Activated CD4-positive, alpha-beta T cell treated with anti-CD3 and anti-CD28 coated beads, Interleukin-2, Interleukin-6, amounts not matched to agents 100 ng/mL and 50 ng/mL, durations not matched to agents 16 hours and 8 hours (primary cell): ENCODE measurements at regions not wholly inside any gene's neighbourhood (a gene's known extent, or its start where the extent isn't known, plus 50 kb on each side); places are given as distances from the start of the nearest gene placed in this dataset.
"Not testable (repeated sequence)": the region's sequence is repeated elsewhere in the genome, so short reads cannot be mapped to it uniquely, and the experiment has no call there.

Experiments used
- DNase-seq: peaks from one replicate; pipeline ENCODE4 v3.0.0-alpha.2; 2020

- DNase-seq: no peak
Observed at GRCh38 chr3:75395580-75396315, 268.4 kb upstream of the FRG2C start.

GRCh38 chr3:75396316-75396802 is 267.8 kb upstream of the FRG2C start:
- no peak for DNase-seq

- not testable (repeated sequence) for DNase-seq
Observed at GRCh38 chr3:75397486-75397885, 266.6 kb upstream of the FRG2C start.

- peak; percentile 58 for DNase-seq
Observed at GRCh38 chr3:75422101-75422945, 241.8 kb upstream of the FRG2C start.

- DNase-seq: not testable (repeated sequence)
Observed at GRCh38 chr3:75425379-75425778, 238.7 kb upstream of the FRG2C start.

GRCh38 chr3:75427486-75427885 is 236.6 kb upstream of the FRG2C start:
- not testable (repeated sequence) for DNase-seq

GRCh38 chr3:75427906-75428305 is 236.2 kb upstream of the FRG2C start:
- not testable (repeated sequence) for DNase-seq

GRCh38 chr3:75429561-75430220 is 234.4 kb upstream of the FRG2C start:
- peak; percentile 82 for DNase-seq

- DNase-seq: not testable (repeated sequence)
Observed at GRCh38 chr3:75430406-75430805, 233.7 kb upstream of the FRG2C start.

- not testable (repeated sequence) for DNase-seq
Observed at GRCh38 chr3:75431120-75431519, 233.0 kb upstream of the FRG2C start.

- DNase-seq: not testable (repeated sequence)
Observed at GRCh38 chr3:75432466-75432865, 231.7 kb upstream of the FRG2C start.

- not testable (repeated sequence) for DNase-seq
Observed at GRCh38 chr3:75432885-75433284, 231.2 kb upstream of the FRG2C start.

- not testable (repeated sequence) for DNase-seq
Observed at GRCh38 chr3:75433295-75433694, 230.8 kb upstream of the FRG2C start.

- peak; percentile 32 for DNase-seq
Observed at GRCh38 chr3:75434276-75434912, 229.7 kb upstream of the FRG2C start.

GRCh38 chr3:75434913-75435793 is 229.0 kb upstream of the FRG2C start:
- peak; percentile 98 for DNase-seq

GRCh38 chr3:75435794-75436400 is 228.2 kb upstream of the FRG2C start:
- DNase-seq: not testable (repeated sequence)

- not testable (repeated sequence) for DNase-seq
Observed at GRCh38 chr3:75440986-75441385, 223.1 kb upstream of the FRG2C start.

GRCh38 chr3:75444634-75445033 is 219.5 kb upstream of the FRG2C start:
- not testable (repeated sequence) for DNase-seq

GRCh38 chr3:75445234-75445633 is 218.9 kb upstream of the FRG2C start:
- DNase-seq: not testable (repeated sequence)

GRCh38 chr3:75446948-75447347 is 217.2 kb upstream of the FRG2C start:
- DNase-seq: not testable (repeated sequence)

- not testable (repeated sequence) for DNase-seq
Observed at GRCh38 chr3:75453328-75453727, 210.8 kb upstream of the FRG2C start.
